Nephron progenitor cell (in vitro differentiated cells): ENCODE measurements at regions not wholly inside any gene's neighbourhood (a gene's known extent, or its start where the extent isn't known, plus 50 kb on each side); places are given as distances from the start of the nearest gene placed in this dataset.

Source experiments
- DNase-seq: peaks from one replicate; pipeline ENCODE4 v3.0.0; 2021
- H3K27ac Mint-ChIP-seq: 2 replicates; pipeline ENCODE4 v1.8.0; 2021; ENCODE audit warnings: mild to moderate bottlenecking, moderate library complexity, mixed read lengths
- H3K27me3 Mint-ChIP-seq: 2 replicates; pipeline ENCODE4 v1.8.0; 2021; ENCODE audit warnings: mild to moderate bottlenecking, low read depth, mixed read lengths; ENCODE audit not compliant: poor library complexity
- H3K36me3 Mint-ChIP-seq: 2 replicates; pipeline ENCODE4 v1.8.0; 2021; ENCODE audit warnings: low read depth, mixed read lengths
- H3K4me1 Mint-ChIP-seq: 2 replicates; pipeline ENCODE4 v1.8.0; 2021; ENCODE audit warnings: mixed read lengths
- H3K4me3 Mint-ChIP-seq: 2 replicates; pipeline ENCODE4 v1.8.0; 2021; ENCODE audit warnings: mild to moderate bottlenecking, moderate library complexity, mixed read lengths
- H3K9me3 Mint-ChIP-seq: 2 replicates; pipeline ENCODE4 v1.8.0; 2021; ENCODE audit warnings: mild to moderate bottlenecking, moderate library complexity, mixed read lengths
- CTCF ChIP-seq: fragments of 200-600 bp; sonication (generic); IDR thresholded peaks from 2 replicates; pipeline ENCODE4 v1.5.0; 2021; ENCODE audit warnings: antibody characterized with exemption

DNA sequence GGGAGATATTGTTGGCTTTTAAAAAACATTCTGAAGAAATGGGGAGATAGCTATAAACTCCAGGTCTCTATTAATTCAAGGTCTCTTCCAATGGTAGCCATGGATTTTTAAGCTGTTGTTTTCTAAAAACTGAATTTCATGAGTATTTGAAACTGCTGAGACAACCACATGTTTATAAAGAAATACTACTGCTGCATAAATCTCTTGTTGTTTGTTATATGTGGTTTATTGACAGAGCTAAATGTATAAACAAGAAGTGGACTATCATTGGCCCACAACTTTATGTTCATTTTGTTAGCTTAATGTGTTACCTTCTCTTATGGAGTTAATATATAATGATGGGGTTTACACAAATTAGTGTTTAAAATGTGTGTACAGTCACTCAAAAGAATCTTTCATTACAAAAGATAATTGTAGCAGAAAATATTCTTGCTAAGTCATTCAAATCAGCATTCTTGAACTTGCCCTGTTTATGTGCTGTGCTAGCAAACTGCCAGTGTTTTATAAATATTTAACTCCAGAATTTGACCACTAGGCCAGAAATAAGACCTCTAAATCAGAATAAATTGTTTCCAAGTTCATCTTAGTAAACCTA, 242.1 kb downstream of the TMX3 start:
- Mint-ChIP-seq H3K27ac (no peak overlapping the region), H3K36me3 (no peaks in the 10 kb centered on the region), H3K9me3 (no peaks in the 10 kb centered on the region), H3K4me1 (no peaks in the 10 kb centered on the region), H3K4me3 (no peak overlapping the region), H3K27me3 (peaks cover 4% of the 10 kb centered on the region)
- no peak for DNase-seq
- no peak for TF ChIP-seq CTCF

DNA sequence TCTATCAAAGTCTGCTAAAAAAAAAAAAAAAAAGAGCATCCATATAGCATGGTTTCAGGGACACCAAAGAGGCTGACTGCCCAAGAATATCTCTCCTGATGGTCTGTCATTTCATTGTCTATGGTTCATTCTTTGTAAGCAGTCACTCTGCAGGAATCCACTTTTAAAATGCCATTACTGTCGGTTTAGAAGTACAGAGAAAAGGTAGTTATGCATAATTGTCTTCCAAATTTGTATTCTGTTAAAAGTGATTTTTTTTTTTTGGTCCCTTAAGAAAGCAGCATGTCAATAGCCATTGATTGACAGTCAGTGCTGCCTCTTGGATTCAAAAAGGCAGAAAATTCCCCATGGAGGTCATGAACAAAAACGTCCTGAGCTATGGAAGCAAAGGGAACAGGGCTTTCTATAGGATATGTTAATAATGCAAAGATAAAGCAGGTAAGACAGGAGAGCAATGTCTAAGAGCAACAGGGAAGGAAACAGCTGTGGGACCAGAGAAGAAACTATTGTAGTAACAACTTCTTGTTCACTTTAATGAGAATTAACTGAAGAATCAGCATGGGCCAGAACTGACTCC, 245.8 kb downstream of the TMX3 start:
- H3K4me1 Mint-ChIP-seq: no peaks in the 10 kb centered on the region
- H3K27me3 Mint-ChIP-seq: peaks cover 4% of the 10 kb centered on the region
- H3K9me3 Mint-ChIP-seq: no peaks in the 10 kb centered on the region
- no peak overlapping the region for H3K4me3 Mint-ChIP-seq
- no peak overlapping the region for H3K27ac Mint-ChIP-seq
- DNase-seq: no peak
- no peaks in the 10 kb centered on the region for H3K36me3 Mint-ChIP-seq
- TF ChIP-seq CTCF: no peak

DNA sequence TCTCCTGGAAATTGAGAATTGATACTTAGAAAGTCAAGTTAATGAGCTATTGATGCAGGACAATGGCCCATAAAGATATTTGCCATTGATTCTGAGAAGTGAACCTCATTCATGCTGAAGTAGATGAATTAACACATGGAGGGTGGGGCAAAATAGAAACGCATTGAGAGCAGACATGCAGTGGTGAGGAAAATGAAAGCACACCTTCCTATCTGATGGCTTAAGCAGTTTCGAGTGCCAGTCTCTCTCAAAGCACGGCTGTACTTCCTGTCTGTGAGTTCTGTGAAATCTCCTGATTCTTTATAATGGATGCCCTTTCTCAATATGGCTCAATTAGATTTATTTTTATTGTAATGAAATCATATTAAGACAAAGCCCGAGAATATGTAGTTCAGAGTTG, 247.0 kb downstream of the TMX3 start:
- H3K36me3 Mint-ChIP-seq: no peaks in the 10 kb centered on the region
- H3K9me3 Mint-ChIP-seq: no peaks in the 10 kb centered on the region
- no peak overlapping the region for H3K4me3 Mint-ChIP-seq
- H3K4me1 Mint-ChIP-seq: no peaks in the 10 kb centered on the region
- DNase-seq: no peak
- no peak overlapping the region for H3K27ac Mint-ChIP-seq
- no peak for TF ChIP-seq CTCF
- H3K27me3 Mint-ChIP-seq: peaks cover 4% of the 10 kb centered on the region

DNA sequence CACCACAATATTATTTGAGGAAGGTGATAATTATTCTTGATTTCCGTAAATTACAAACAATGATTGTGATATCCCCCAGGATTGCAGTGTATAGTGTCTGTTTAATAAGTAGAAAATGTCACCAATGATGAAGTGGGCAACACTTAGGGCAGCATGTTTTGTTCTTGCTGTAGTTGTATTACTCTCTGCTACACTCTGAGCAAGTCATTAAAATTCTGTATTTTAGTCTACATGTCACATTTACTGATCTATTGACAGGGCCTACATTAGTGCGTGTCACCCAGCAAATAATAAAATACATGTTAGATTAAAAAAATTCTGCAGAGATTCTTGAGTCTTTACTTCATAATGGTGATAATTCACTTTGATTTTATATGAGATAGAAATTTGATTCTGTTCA, 247.6 kb downstream of the TMX3 start:
- H3K27ac Mint-ChIP-seq: no peak overlapping the region
- H3K4me1 Mint-ChIP-seq: no peaks in the 10 kb centered on the region
- H3K4me3 Mint-ChIP-seq: no peak overlapping the region
- peaks cover 4% of the 10 kb centered on the region for H3K27me3 Mint-ChIP-seq
- DNase-seq: no peak
- no peaks in the 10 kb centered on the region for H3K36me3 Mint-ChIP-seq
- no peak for TF ChIP-seq CTCF
- no peaks in the 10 kb centered on the region for H3K9me3 Mint-ChIP-seq

GRCh38 chr18:68466672-68467071, 248.2 kb downstream of the TMX3 start:
- no peak for TF ChIP-seq CTCF
- no peaks in the 10 kb centered on the region for H3K9me3 Mint-ChIP-seq

DNA sequence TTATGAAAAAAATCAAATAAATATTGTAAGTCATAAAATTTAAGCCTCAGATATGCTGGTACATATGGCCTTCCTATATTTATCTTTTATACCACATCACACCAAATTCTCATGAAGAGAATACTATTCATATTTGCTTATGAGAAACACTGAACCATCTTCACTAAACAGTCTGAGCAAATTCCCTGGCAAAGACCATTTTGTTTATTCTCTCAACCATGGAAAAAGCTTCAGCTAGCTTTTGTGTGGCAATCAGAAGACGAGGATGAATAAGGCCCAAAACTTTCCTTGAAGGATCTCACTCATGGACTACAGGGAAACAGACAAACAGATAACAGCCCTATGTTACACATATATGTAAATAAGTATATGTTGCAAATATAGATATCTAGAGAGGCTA, 252.1 kb downstream of the TMX3 start:
- no peak for DNase-seq
- Mint-ChIP-seq H3K27ac (no peak overlapping the region), H3K27me3 (no peaks in the 10 kb centered on the region), H3K36me3 (no peaks in the 10 kb centered on the region), H3K4me1 (no peaks in the 10 kb centered on the region), H3K4me3 (no peak overlapping the region), H3K9me3 (no peaks in the 10 kb centered on the region)
- TF ChIP-seq CTCF: no peak

More at GRCh38 chr18:68466672-68467071, 248.2 kb downstream of the TMX3 start:
- Mint-ChIP-seq H3K27me3 (peaks cover 4% of the 10 kb centered on the region), H3K4me1 (no peaks in the 10 kb centered on the region), H3K27ac (no peak overlapping the region), H3K4me3 (no peak overlapping the region), H3K36me3 (no peaks in the 10 kb centered on the region)
- no peak for DNase-seq
